ENCODE measurements at regions not wholly inside any gene's neighbourhood (a gene's known extent, or its start where the extent isn't known, plus 50 kb on each side); places are given as distances from the start of the nearest gene placed in this dataset.

- TF ChIP-seq POLR2AphosphoS5 (IDR thresholded peaks at IDR 0.05; ENCODE audit: low read depth, low read length): no peak
- no peak for TF ChIP-seq TAF1 (IDR thresholded peaks at IDR 0.05; ENCODE audit: borderline replicate concordance, insufficient read depth, low read length)
- no peak for TF ChIP-seq REST (IDR thresholded peaks at IDR 0.05; ENCODE audit: insufficient read depth in 1 of 2, low read depth in 2 of 2, low read length in 2 of 2)
- TF ChIP-seq SIN3A (IDR thresholded peaks at IDR 0.05; ENCODE audit: borderline replicate concordance, insufficient read depth, low read length): no peak
- no peak for TF ChIP-seq FOXP2 (optimal IDR thresholded peaks at IDR 0.05; ENCODE audit: borderline replicate concordance, extremely low read depth, extremely low read length, insufficient read depth)
These were observed 1127.6 kb upstream of the SEL1L start for GRCh38 chr14:82661258-82661657.
